ENCODE measurements at regions not wholly inside any gene's neighbourhood (a gene's known extent, or its start where the extent isn't known, plus 50 kb on each side); places are given as distances from the start of the nearest gene placed in this dataset.

DNA sequence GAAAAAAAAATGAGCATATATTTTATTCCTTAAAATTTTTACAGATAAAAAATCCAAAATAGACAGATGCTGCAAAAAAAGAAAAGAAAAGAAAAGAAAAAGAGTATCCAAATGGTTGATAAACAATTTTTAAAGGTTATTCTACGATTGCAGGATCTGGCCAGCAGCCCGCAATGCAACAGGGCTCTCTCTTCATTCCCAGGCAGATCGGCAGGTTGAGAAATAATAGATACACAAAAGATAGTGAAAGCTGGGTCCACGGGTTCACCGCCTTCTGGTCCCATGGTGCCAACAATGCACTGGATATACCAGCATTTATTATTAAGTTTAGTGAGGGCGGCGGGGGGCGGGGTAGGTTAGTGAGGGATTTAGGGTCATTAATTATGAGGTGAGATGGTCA lies 1448.9 kb downstream of the NLGN4Y start:
- CTCF ChIA-PET = no interaction called here
- no peak for DNase-seq (ENCODE audit: low spot score)
- no peak for ATAC-seq
- Mint-ChIP-seq H3K27ac (no peak overlapping the region), H3K4me3 (no peak overlapping the region), H3K4me1 (no peaks in the 10 kb centered on the region), H3K27me3 (ENCODE audit: low read depth) (no peaks in the 10 kb centered on the region), H3K9me3 (peaks cover 9% of the 10 kb centered on the region; the same call in 1 of the 2 replicates), H3K36me3 (no peaks in the 10 kb centered on the region)
- POLR2A ChIA-PET = no interaction called here
- TF ChIP-seq ZNF425 (CRISPR knock-in tag; conservative IDR thresholded peaks at IDR 0.05) = no peak
- TF ChIP-seq TP53 (CRISPR knock-in tag; IDR thresholded peaks at IDR 0.05) = no peak
- TF ChIP-seq TEAD1 (CRISPR knock-in tag; IDR thresholded peaks at IDR 0.05) = no peak
- no peak for TF ChIP-seq NFE2L1 (CRISPR knock-in tag; IDR thresholded peaks at IDR 0.05)
- TF ChIP-seq NR2C2 (CRISPR knock-in tag; IDR thresholded peaks at IDR 0.05) = no peak
- no peak for TF ChIP-seq SMAD4 (CRISPR knock-in tag; IDR thresholded peaks at IDR 0.05)
- TF ChIP-seq, protein P1, sequence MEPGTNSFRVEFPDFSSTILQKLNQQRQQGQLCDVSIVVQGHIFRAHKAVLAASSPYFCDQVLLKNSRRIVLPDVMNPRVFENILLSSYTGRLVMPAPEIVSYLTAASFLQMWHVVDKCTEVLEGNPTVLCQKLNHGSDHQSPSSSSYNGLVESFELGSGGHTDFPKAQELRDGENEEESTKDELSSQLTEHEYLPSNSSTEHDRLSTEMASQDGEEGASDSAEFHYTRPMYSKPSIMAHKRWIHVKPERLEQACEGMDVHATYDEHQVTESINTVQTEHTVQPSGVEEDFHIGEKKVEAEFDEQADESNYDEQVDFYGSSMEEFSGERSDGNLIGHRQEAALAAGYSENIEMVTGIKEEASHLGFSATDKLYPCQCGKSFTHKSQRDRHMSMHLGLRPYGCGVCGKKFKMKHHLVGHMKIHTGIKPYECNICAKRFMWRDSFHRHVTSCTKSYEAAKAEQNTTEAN (CRISPR knock-in tag; IDR thresholded peaks at IDR 0.05) = no peak
- TF ChIP-seq ZNF423 (CRISPR knock-in tag; IDR thresholded peaks at IDR 0.05) = no peak
- TF ChIP-seq HMGA2 (CRISPR knock-in tag; IDR thresholded peaks at IDR 0.05) = no peak
- no peak for TF ChIP-seq FOXP1 (CRISPR knock-in tag; IDR thresholded peaks at IDR 0.05; ENCODE audit: borderline replicate concordance)
- TF ChIP-seq, protein P2, sequence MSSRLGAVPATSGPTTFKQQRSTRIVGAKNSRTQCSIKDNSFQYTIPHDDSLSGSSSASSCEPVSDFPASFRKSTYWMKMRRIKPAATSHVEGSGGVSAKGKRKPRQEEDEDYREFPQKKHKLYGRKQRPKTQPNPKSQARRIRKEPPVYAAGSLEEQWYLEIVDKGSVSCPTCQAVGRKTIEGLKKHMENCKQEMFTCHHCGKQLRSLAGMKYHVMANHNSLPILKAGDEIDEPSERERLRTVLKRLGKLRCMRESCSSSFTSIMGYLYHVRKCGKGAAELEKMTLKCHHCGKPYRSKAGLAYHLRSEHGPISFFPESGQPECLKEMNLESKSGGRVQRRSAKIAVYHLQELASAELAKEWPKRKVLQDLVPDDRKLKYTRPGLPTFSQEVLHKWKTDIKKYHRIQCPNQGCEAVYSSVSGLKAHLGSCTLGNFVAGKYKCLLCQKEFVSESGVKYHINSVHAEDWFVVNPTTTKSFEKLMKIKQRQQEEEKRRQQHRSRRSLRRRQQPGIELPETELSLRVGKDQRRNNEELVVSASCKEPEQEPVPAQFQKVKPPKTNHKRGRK (CRISPR knock-in tag; IDR thresholded peaks at IDR 0.05; ENCODE audit: borderline replicate concordance) = no peak
- TF ChIP-seq ZBTB21 (CRISPR knock-in tag; IDR thresholded peaks at IDR 0.05; ENCODE audit: borderline replicate concordance) = no peak
- no peak for TF ChIP-seq ATF6 (CRISPR knock-in tag; IDR thresholded peaks at IDR 0.05)
- TF ChIP-seq, protein P3, sequence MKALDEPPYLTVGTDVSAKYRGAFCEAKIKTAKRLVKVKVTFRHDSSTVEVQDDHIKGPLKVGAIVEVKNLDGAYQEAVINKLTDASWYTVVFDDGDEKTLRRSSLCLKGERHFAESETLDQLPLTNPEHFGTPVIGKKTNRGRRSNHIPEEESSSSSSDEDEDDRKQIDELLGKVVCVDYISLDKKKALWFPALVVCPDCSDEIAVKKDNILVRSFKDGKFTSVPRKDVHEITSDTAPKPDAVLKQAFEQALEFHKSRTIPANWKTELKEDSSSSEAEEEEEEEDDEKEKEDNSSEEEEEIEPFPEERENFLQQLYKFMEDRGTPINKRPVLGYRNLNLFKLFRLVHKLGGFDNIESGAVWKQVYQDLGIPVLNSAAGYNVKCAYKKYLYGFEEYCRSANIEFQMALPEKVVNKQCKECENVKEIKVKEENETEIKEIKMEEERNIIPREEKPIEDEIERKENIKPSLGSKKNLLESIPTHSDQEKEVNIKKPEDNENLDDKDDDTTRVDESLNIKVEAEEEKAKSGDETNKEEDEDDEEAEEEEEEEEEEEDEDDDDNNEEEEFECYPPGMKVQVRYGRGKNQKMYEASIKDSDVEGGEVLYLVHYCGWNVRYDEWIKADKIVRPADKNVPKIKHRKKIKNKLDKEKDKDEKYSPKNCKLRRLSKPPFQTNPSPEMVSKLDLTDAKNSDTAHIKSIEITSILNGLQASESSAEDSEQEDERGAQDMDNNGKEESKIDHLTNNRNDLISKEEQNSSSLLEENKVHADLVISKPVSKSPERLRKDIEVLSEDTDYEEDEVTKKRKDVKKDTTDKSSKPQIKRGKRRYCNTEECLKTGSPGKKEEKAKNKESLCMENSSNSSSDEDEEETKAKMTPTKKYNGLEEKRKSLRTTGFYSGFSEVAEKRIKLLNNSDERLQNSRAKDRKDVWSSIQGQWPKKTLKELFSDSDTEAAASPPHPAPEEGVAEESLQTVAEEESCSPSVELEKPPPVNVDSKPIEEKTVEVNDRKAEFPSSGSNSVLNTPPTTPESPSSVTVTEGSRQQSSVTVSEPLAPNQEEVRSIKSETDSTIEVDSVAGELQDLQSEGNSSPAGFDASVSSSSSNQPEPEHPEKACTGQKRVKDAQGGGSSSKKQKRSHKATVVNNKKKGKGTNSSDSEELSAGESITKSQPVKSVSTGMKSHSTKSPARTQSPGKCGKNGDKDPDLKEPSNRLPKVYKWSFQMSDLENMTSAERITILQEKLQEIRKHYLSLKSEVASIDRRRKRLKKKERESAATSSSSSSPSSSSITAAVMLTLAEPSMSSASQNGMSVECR (CRISPR knock-in tag; IDR thresholded peaks at IDR 0.05; ENCODE audit: borderline replicate concordance) = no peak
- no peak for TF ChIP-seq AFF4 (CRISPR knock-in tag; IDR thresholded peaks at IDR 0.05; ENCODE audit: borderline replicate concordance)
- TF ChIP-seq, protein P4, sequence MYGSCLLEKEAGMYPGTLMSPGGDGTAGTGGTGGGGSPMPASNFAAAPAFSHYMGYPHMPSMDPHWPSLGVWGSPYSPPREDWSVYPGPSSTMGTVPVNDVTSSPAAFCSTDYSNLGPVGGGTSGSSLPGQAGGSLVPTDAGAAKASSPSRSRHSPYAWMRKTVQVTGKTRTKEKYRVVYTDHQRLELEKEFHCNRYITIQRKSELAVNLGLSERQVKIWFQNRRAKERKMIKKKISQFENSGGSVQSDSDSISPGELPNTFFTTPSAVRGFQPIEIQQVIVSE (CRISPR knock-in tag; IDR thresholded peaks at IDR 0.05; ENCODE audit: borderline replicate concordance) = no peak
